ENCODE measurements at regions not wholly inside any gene's neighbourhood (a gene's known extent, or its start where the extent isn't known, plus 50 kb on each side); places are given as distances from the start of the nearest gene placed in this dataset.

- TF ChIP-seq CTCF (conservative IDR thresholded peaks at IDR 0.05; ENCODE audit: low read length): no peak
- TF ChIP-seq EZH2phosphoT487 (IDR thresholded peaks at IDR 0.05; ENCODE audit: borderline replicate concordance): no peak
- Histone ChIP-seq H3K9me2 (replicated peaks; ENCODE audit: low read depth, low read length) (no peaks in the 10 kb centered on the region), H2AFZ (ENCODE audit: low read length) (no peak overlapping the region), H3K9ac (ENCODE audit: low read depth, low read length, poor library complexity, severe bottlenecking) (no peak overlapping the region), H3K9me3 (ENCODE audit: insufficient read depth, low read depth, low read length) (no peaks in the 10 kb centered on the region), H3K27me3 (ENCODE audit: insufficient read depth, low read length, poor library complexity, severe bottlenecking) (no peaks in the 10 kb centered on the region), H3K4me2 (ENCODE audit: low read depth, low read length, poor library complexity, severe bottlenecking) (no peak overlapping the region), H4K20me1 (ENCODE audit: insufficient read depth, low read length, poor library complexity, severe bottlenecking) (no peaks in the 10 kb centered on the region), H3K36me3 (ENCODE audit: insufficient read depth, low read length) (no peaks in the 10 kb centered on the region), H3K4me1 (ENCODE audit: insufficient read depth, low read length, poor library complexity, severe bottlenecking) (no peaks in the 10 kb centered on the region), H3K79me2 (ENCODE audit: insufficient read depth, low read length) (no peaks in the 10 kb centered on the region), H3F3A (ENCODE audit: low read depth) (no peaks in the 10 kb centered on the region), H3K4me3 (ENCODE audit: low read length, poor library complexity, severe bottlenecking) (no peak overlapping the region)
These were observed 102.8 kb upstream of the RPS6KA3 start for GRCh38 chrX:20369468-20369867.

GRCh38 chrX:20364238-20364637 is 97.5 kb upstream of the RPS6KA3 start:
- no peak overlapping the region for H3K9ac ChIP-seq (ENCODE audit: low read depth, low read length, poor library complexity, severe bottlenecking)
- H4K20me1 ChIP-seq (ENCODE audit: insufficient read depth, low read length, poor library complexity, severe bottlenecking): no peaks in the 10 kb centered on the region

GRCh38 chrX:20363275-20363674 is 96.6 kb upstream of the RPS6KA3 start:
- Histone ChIP-seq H4K20me1 (ENCODE audit: insufficient read depth, low read length, poor library complexity, severe bottlenecking) (no peaks in the 10 kb centered on the region), H3K27me3 (ENCODE audit: insufficient read depth, low read length, poor library complexity, severe bottlenecking) (no peaks in the 10 kb centered on the region), H3K36me3 (ENCODE audit: insufficient read depth, low read length) (no peaks in the 10 kb centered on the region), H3K4me3 (ENCODE audit: low read length, poor library complexity, severe bottlenecking) (no peak overlapping the region), H3K79me2 (ENCODE audit: insufficient read depth, low read length) (no peaks in the 10 kb centered on the region), H3K9me2 (replicated peaks; ENCODE audit: low read depth, low read length) (no peaks in the 10 kb centered on the region), H3F3A (ENCODE audit: low read depth) (no peaks in the 10 kb centered on the region), H2AFZ (ENCODE audit: low read length) (no peak overlapping the region), H3K4me2 (ENCODE audit: low read depth, low read length, poor library complexity, severe bottlenecking) (no peak overlapping the region), H3K4me1 (ENCODE audit: insufficient read depth, low read length, poor library complexity, severe bottlenecking) (no peaks in the 10 kb centered on the region), H3K9ac (ENCODE audit: low read depth, low read length, poor library complexity, severe bottlenecking) (no peak overlapping the region), H3K9me3 (ENCODE audit: insufficient read depth, low read depth, low read length) (no peaks in the 10 kb centered on the region)
- no peak for TF ChIP-seq EZH2phosphoT487 (IDR thresholded peaks at IDR 0.05; ENCODE audit: borderline replicate concordance)
- TF ChIP-seq CTCF (conservative IDR thresholded peaks at IDR 0.05; ENCODE audit: low read length): no peak

More at GRCh38 chrX:20364238-20364637, 97.5 kb upstream of the RPS6KA3 start:
- Histone ChIP-seq H2AFZ (ENCODE audit: low read length) (no peak overlapping the region), H3K4me2 (ENCODE audit: low read depth, low read length, poor library complexity, severe bottlenecking) (no peak overlapping the region), H3K9me3 (ENCODE audit: insufficient read depth, low read depth, low read length) (no peaks in the 10 kb centered on the region), H3K79me2 (ENCODE audit: insufficient read depth, low read length) (no peaks in the 10 kb centered on the region), H3K36me3 (ENCODE audit: insufficient read depth, low read length) (no peaks in the 10 kb centered on the region), H3F3A (ENCODE audit: low read depth) (no peaks in the 10 kb centered on the region), H3K27me3 (ENCODE audit: insufficient read depth, low read length, poor library complexity, severe bottlenecking) (no peaks in the 10 kb centered on the region), H3K9me2 (replicated peaks; ENCODE audit: low read depth, low read length) (no peaks in the 10 kb centered on the region), H3K4me1 (ENCODE audit: insufficient read depth, low read length, poor library complexity, severe bottlenecking) (no peaks in the 10 kb centered on the region), H3K4me3 (ENCODE audit: low read length, poor library complexity, severe bottlenecking) (no peak overlapping the region)
- TF ChIP-seq CTCF (conservative IDR thresholded peaks at IDR 0.05; ENCODE audit: low read length) (no peak), EZH2phosphoT487 (IDR thresholded peaks at IDR 0.05; ENCODE audit: borderline replicate concordance) (no peak)
